OCI-LY7 (cell line): ENCODE measurements at regions not wholly inside any gene's neighbourhood (a gene's known extent, or its start where the extent isn't known, plus 50 kb on each side); places are given as distances from the start of the nearest gene placed in this dataset.

ENCODE experiments used
- EZH2phosphoT487 ChIP-seq: fragments of 200-600 bp; sonication (generic); IDR thresholded peaks from 2 replicates; pipeline ENCODE4 v1.6.1; 2018; ENCODE audit warnings: low read depth, borderline replicate concordance, mild to moderate bottlenecking, mixed run types, antibody characterized with exemption, low read length, moderate library complexity, mixed read lengths
- TF ChIP-seq, protein P1 (sequence below): fragments of 200-600 bp; sonication (generic); conservative IDR thresholded peaks from 2 replicates; pipeline ENCODE4 v1.5.1; 2014; ENCODE audit warnings: mild to moderate bottlenecking, antibody characterized with exemption, low read length, moderate library complexity, mixed read lengths

DNA sequence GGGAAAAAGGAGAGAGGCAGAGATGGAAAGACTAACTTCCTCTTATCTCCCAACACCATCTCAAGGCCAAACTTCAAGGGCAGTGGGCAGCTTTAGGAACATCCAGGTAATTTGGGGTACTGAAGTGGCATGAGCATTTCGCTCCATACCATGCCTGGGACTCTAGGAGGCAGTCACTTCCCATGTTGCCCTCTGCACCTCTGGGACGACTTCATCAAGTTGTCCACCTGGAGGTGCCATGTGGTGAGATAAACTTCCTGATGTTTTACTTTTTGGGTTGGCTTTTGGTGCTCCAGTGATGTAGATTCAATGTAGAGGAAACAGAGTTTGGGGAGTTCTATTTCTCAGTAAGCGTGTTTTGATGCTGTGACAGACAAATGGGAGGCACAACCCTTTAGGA lies 56.3 kb upstream of the UPP2 start:
- TF ChIP-seq, protein P1, sequence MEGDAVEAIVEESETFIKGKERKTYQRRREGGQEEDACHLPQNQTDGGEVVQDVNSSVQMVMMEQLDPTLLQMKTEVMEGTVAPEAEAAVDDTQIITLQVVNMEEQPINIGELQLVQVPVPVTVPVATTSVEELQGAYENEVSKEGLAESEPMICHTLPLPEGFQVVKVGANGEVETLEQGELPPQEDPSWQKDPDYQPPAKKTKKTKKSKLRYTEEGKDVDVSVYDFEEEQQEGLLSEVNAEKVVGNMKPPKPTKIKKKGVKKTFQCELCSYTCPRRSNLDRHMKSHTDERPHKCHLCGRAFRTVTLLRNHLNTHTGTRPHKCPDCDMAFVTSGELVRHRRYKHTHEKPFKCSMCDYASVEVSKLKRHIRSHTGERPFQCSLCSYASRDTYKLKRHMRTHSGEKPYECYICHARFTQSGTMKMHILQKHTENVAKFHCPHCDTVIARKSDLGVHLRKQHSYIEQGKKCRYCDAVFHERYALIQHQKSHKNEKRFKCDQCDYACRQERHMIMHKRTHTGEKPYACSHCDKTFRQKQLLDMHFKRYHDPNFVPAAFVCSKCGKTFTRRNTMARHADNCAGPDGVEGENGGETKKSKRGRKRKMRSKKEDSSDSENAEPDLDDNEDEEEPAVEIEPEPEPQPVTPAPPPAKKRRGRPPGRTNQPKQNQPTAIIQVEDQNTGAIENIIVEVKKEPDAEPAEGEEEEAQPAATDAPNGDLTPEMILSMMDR, result no peak
- TF ChIP-seq EZH2phosphoT487, result no peak
